ENCODE measurements at regions not wholly inside any gene's neighbourhood (a gene's known extent, or its start where the extent isn't known, plus 50 kb on each side); places are given as distances from the start of the nearest gene placed in this dataset.

DNA sequence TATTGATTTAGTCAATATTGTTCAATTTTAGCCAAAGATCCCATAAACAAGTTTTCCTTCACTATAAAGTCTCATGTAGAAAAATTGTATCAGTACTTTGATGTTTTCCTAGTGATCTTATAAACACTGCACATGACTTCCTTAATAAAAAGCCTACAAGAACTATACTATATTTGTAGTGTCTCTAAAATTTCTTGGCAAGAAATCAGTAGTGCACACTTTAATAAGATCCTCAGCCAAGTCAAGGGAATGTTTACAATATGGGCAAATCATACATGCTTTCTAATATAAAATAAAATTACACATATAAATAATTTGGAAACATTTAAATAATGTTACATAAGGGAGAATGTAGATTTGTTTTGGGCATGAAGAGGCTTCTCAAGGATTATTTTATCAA, 203.0 kb upstream of the CCDC179 start:
- Histone ChIP-seq H3K36me3 (ENCODE audit: insufficient read depth, low read length) (no peaks in the 10 kb centered on the region), H3K27me3 (ENCODE audit: insufficient read depth, low read length, poor library complexity, severe bottlenecking) (no peaks in the 10 kb centered on the region), H3K27ac (ENCODE audit: low read depth, low read length) (no peak overlapping the region), H3K4me3 (ENCODE audit: low read length) (no peak overlapping the region), H3K4me1 (ENCODE audit: insufficient read depth, low read length) (no peaks in the 10 kb centered on the region), H3K9me3 (ENCODE audit: low read length) (no peaks in the 10 kb centered on the region)
- Mint-ChIP-seq H3K27me3 (no peaks in the 10 kb centered on the region), H3K36me3 (no peaks in the 10 kb centered on the region), H3K4me1 (no peaks in the 10 kb centered on the region), H3K27ac (no peak overlapping the region), H3K9me3 (peaks cover 9 to 20% (median 18%) of the 10 kb centered on the region in 5 donors), H3K4me3 (no peak overlapping the region)
- ChIA-PET CTCF (no interaction called here), POLR2A (no interaction called here)
- DNase-seq: no peak

- no peak overlapping the region for H3K4me3 ChIP-seq (ENCODE audit: low read length)
- Mint-ChIP-seq H3K36me3 (no peaks in the 10 kb centered on the region), H3K9me3 (peaks cover 5 to 21% (median 9%) of the 10 kb centered on the region in 5 donors), H3K4me3 (no peak overlapping the region), H3K27me3 (no peaks in the 10 kb centered on the region), H3K4me1 (no peaks in the 10 kb centered on the region), H3K27ac (no peak overlapping the region)
- no peaks in the 10 kb centered on the region for H3K4me1 ChIP-seq (ENCODE audit: insufficient read depth, low read length)
- H3K9me3 ChIP-seq (ENCODE audit: low read length): no peaks in the 10 kb centered on the region
- no peaks in the 10 kb centered on the region for H3K36me3 ChIP-seq (ENCODE audit: insufficient read depth, low read length)
- no peak overlapping the region for H3K27ac ChIP-seq (ENCODE audit: low read depth, low read length)
- H3K27me3 ChIP-seq (ENCODE audit: insufficient read depth, low read length, poor library complexity, severe bottlenecking): no peaks in the 10 kb centered on the region
- no peak for DNase-seq
- ChIA-PET CTCF (no interaction called here), POLR2A (no interaction called here)
These were observed 218.2 kb upstream of the CCDC179 start for GRCh38 chr11:23078289-23078971.

- Histone ChIP-seq H3K27me3 (ENCODE audit: insufficient read depth, low read length, poor library complexity, severe bottlenecking) (no peaks in the 10 kb centered on the region), H3K9me3 (ENCODE audit: low read length) (no peaks in the 10 kb centered on the region), H3K36me3 (ENCODE audit: insufficient read depth, low read length) (no peaks in the 10 kb centered on the region), H3K27ac (ENCODE audit: low read depth, low read length) (no peak overlapping the region), H3K4me1 (ENCODE audit: insufficient read depth, low read length) (no peaks in the 10 kb centered on the region), H3K4me3 (ENCODE audit: low read length) (no peak overlapping the region)
- H3K4me3 Mint-ChIP-seq: no peak overlapping the region
- ChIA-PET CTCF (no interaction called here), POLR2A (no interaction called here)
- DNase-seq: no peak
- H3K4me1 Mint-ChIP-seq: no peaks in the 10 kb centered on the region
- H3K36me3 Mint-ChIP-seq: no peaks in the 10 kb centered on the region
- H3K9me3 Mint-ChIP-seq: peaks cover 5 to 17% (median 7%) of the 10 kb centered on the region in 5 donors
- H3K27me3 Mint-ChIP-seq: no peaks in the 10 kb centered on the region
- no peak overlapping the region for H3K27ac Mint-ChIP-seq
These were observed 219.1 kb upstream of the CCDC179 start for GRCh38 chr11:23079382-23079813.

- no peak overlapping the region for H3K27ac ChIP-seq (ENCODE audit: low read depth, low read length)
- no peaks in the 10 kb centered on the region for H3K4me1 ChIP-seq (ENCODE audit: insufficient read depth, low read length)
- Mint-ChIP-seq H3K27ac (no peak overlapping the region), H3K9me3 (peaks cover 0 to 10% (median 4%) of the 10 kb centered on the region in 5 donors), H3K36me3 (no peaks in the 10 kb centered on the region), H3K4me1 (no peaks in the 10 kb centered on the region), H3K27me3 (no peaks in the 10 kb centered on the region), H3K4me3 (no peak overlapping the region)
- no peak overlapping the region for H3K4me3 ChIP-seq (ENCODE audit: low read length)
- no peaks in the 10 kb centered on the region for H3K9me3 ChIP-seq (ENCODE audit: low read length)
- POLR2A ChIA-PET: no interaction called here
- H3K27me3 ChIP-seq (ENCODE audit: insufficient read depth, low read length, poor library complexity, severe bottlenecking): no peaks in the 10 kb centered on the region
- CTCF ChIA-PET: no interaction called here
- no peaks in the 10 kb centered on the region for H3K36me3 ChIP-seq (ENCODE audit: insufficient read depth, low read length)
- DNase-seq: no peak
These were observed 227.1 kb upstream of the CCDC179 start for GRCh38 chr11:23087407-23087806.

- Histone ChIP-seq H3K27me3 (ENCODE audit: insufficient read depth, low read length, poor library complexity, severe bottlenecking) (no peaks in the 10 kb centered on the region), H3K27ac (ENCODE audit: low read depth, low read length) (no peak overlapping the region), H3K9me3 (ENCODE audit: low read length) (no peaks in the 10 kb centered on the region), H3K4me3 (ENCODE audit: low read length) (no peak overlapping the region), H3K36me3 (ENCODE audit: insufficient read depth, low read length) (no peaks in the 10 kb centered on the region), H3K4me1 (ENCODE audit: insufficient read depth, low read length) (no peaks in the 10 kb centered on the region)
- Mint-ChIP-seq H3K4me3 (no peak overlapping the region), H3K27ac (no peak overlapping the region), H3K27me3 (peaks cover 0 to 1% of the 10 kb centered on the region in 2 donors), H3K9me3 (peaks cover 2 to 20% (median 8%) of the 10 kb centered on the region in 5 donors), H3K36me3 (no peaks in the 10 kb centered on the region), H3K4me1 (no peaks in the 10 kb centered on the region)
- ChIA-PET POLR2A (no interaction called here), CTCF (no interaction called here)
- DNase-seq: no peak
These were observed 230.4 kb upstream of the CCDC179 start for GRCh38 chr11:23090659-23091058.

- ChIA-PET POLR2A (no interaction called here), CTCF (no interaction called here)
- H3K27me3 Mint-ChIP-seq: peaks cover 0 to 1% of the 10 kb centered on the region in 2 donors
- Histone ChIP-seq H3K4me3 (ENCODE audit: low read length) (no peak overlapping the region), H3K9me3 (ENCODE audit: low read length) (no peaks in the 10 kb centered on the region), H3K27ac (ENCODE audit: low read depth, low read length) (no peak overlapping the region), H3K27me3 (ENCODE audit: insufficient read depth, low read length, poor library complexity, severe bottlenecking) (no peaks in the 10 kb centered on the region), H3K36me3 (ENCODE audit: insufficient read depth, low read length) (no peaks in the 10 kb centered on the region), H3K4me1 (ENCODE audit: insufficient read depth, low read length) (no peaks in the 10 kb centered on the region)
- no peak for DNase-seq
- H3K27ac Mint-ChIP-seq: no peak overlapping the region
- H3K4me3 Mint-ChIP-seq: no peak overlapping the region
- no peaks in the 10 kb centered on the region for H3K36me3 Mint-ChIP-seq
- no peaks in the 10 kb centered on the region for H3K4me1 Mint-ChIP-seq
- peaks cover 6 to 22% (median 15%) of the 10 kb centered on the region in 5 donors for H3K9me3 Mint-ChIP-seq
These were observed 235.4 kb upstream of the CCDC179 start for GRCh38 chr11:23095650-23096189.

GRCh38 chr11:23097891-23098290, 237.6 kb upstream of the CCDC179 start:
- H3K4me1 ChIP-seq (ENCODE audit: insufficient read depth, low read length): no peaks in the 10 kb centered on the region
- Mint-ChIP-seq H3K27ac (peak overlapping the region in 1 of 8 donors; percentile 21), H3K36me3 (peaks cover 0 to 3% (median 0%) of the 10 kb centered on the region in 3 donors), H3K4me1 (no peaks in the 10 kb centered on the region), H3K9me3 (peaks cover 6 to 20% (median 15%) of the 10 kb centered on the region in 5 donors), H3K27me3 (peaks cover 0 to 1% of the 10 kb centered on the region in 2 donors), H3K4me3 (no peak overlapping the region)
- H3K4me3 ChIP-seq (ENCODE audit: low read length): no peak overlapping the region
- POLR2A ChIA-PET: no interaction called here
- H3K27me3 ChIP-seq (ENCODE audit: insufficient read depth, low read length, poor library complexity, severe bottlenecking): no peaks in the 10 kb centered on the region
- no peak for DNase-seq
- no peaks in the 10 kb centered on the region for H3K9me3 ChIP-seq (ENCODE audit: low read length)
- H3K36me3 ChIP-seq (ENCODE audit: insufficient read depth, low read length): no peaks in the 10 kb centered on the region
- H3K27ac ChIP-seq (ENCODE audit: low read depth, low read length): no peak overlapping the region
- CTCF ChIA-PET: no interaction called here

DNA sequence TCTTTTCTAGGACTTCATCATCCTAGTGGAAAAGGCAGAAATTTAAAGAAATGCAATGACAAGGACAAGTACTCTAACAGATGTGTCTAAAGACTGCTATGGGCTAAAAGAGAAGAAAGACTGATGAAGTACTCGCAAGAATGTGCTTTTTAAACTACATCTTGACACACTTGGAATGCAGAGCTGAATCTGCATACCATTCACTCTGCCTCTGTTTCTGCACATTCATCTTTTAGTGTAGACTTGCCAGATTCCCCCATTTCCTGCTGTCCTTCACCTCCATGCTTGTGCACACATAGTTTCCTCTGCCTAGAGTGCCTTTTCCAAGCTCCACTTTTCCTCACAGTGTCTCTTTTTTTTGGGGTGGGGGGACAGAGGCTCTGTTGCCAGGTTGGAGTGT, 239.0 kb upstream of the CCDC179 start:
- POLR2A ChIA-PET: no interaction called here
- H3K36me3 ChIP-seq (ENCODE audit: insufficient read depth, low read length): no peaks in the 10 kb centered on the region
- Mint-ChIP-seq H3K27ac (no peak overlapping the region), H3K9me3 (peaks cover 6 to 30% (median 15%) of the 10 kb centered on the region in 5 donors), H3K36me3 (peaks cover 0 to 11% (median 0%) of the 10 kb centered on the region in 3 donors), H3K4me3 (no peak overlapping the region), H3K27me3 (peaks cover 0 to 1% of the 10 kb centered on the region in 2 donors), H3K4me1 (no peaks in the 10 kb centered on the region)
- no peak overlapping the region for H3K27ac ChIP-seq (ENCODE audit: low read depth, low read length)
- H3K27me3 ChIP-seq (ENCODE audit: insufficient read depth, low read length, poor library complexity, severe bottlenecking): no peaks in the 10 kb centered on the region
- CTCF ChIA-PET: no interaction called here
- DNase-seq: no peak
- no peaks in the 10 kb centered on the region for H3K4me1 ChIP-seq (ENCODE audit: insufficient read depth, low read length)
- H3K4me3 ChIP-seq (ENCODE audit: low read length): no peak overlapping the region
- no peaks in the 10 kb centered on the region for H3K9me3 ChIP-seq (ENCODE audit: low read length)
